Activated naive CD8-positive, alpha-beta T cell treated with anti-CD3 and anti-CD28 coated beads, Interleukin-2, amount 50 U/mL, for 24 hours (primary cell): ENCODE measurements at regions not wholly inside any gene's neighbourhood (a gene's known extent, or its start where the extent isn't known, plus 50 kb on each side); places are given as distances from the start of the nearest gene placed in this dataset.

Experiments
- ATAC-seq: fragments of 150-1000 bp; cut with Tn5 transposase; one replicate; pipeline ENCODE4 v1.10.0; 2021
- DNase-seq: peaks from one replicate; pipeline ENCODE4 v3.0.0; 2021
- H3K27ac Mint-ChIP-seq: one replicate; pipeline ENCODE4 v1.8.0; 2021; ENCODE audit warnings: mild to moderate bottlenecking, mixed read lengths
- H3K27me3 Mint-ChIP-seq: one replicate; pipeline ENCODE4 v1.8.0; 2021; ENCODE audit warnings: mixed read lengths
- H3K36me3 Mint-ChIP-seq: one replicate; pipeline ENCODE4 v1.8.0; 2021; ENCODE audit warnings: low read depth, mixed read lengths
- H3K4me1 Mint-ChIP-seq: one replicate; pipeline ENCODE4 v1.8.0; 2021; ENCODE audit warnings: mixed read lengths
- H3K4me3 Mint-ChIP-seq: one replicate; pipeline ENCODE4 v1.8.0; 2021; ENCODE audit warnings: mild to moderate bottlenecking, moderate library complexity, mixed read lengths
- H3K9me3 Mint-ChIP-seq: one replicate; pipeline ENCODE4 v1.8.0; 2021; ENCODE audit warnings: mixed read lengths

DNA sequence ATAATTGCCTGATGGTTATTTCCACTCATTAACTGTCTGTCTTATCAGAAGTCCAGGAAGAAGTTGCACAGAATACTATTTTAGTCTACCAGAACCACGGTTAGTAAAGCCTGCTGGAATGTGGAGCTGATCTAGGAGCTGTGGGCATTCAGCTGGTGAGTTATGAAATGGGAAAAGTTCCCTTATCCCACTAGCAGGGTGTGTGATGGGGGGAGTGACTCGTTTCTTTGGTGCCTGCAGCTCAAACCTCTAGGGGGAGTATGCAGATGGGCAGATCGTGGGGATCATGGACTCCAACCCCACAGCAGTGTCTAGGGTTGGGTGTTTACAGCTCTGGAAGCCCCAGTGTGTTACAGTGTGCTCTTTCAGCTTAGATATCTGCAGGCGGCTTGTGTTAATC is 305.7 kb upstream of the BOD1L1 start:
- ATAC-seq, result no peak
- H3K27me3 Mint-ChIP-seq, result peaks cover 6% of the 10 kb centered on the region
- no peak overlapping the region for H3K4me3 Mint-ChIP-seq
- H3K9me3 Mint-ChIP-seq, result no peaks in the 10 kb centered on the region
- H3K36me3 Mint-ChIP-seq, result no peaks in the 10 kb centered on the region
- no peaks in the 10 kb centered on the region for H3K4me1 Mint-ChIP-seq
- DNase-seq, result no peak
- H3K27ac Mint-ChIP-seq, result no peak overlapping the region

DNA sequence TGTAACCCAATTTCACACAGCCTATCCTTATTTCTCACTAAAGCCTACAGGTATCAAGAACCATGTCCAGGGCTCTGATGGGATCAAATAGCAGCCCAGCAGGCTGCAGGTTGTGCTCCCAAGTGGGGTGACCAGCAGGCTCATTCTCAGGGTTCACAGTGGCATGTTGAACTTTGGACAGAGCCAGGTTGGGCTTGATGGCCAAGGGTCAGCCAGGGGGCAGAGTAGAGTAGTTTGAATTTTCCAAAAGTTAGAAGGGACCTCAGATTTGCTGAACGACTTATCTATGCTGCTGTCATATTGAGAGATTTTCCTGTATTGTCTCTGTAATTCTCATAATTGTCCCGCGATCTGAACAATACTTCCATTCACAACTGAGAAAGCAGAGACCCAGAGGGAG is 310.8 kb upstream of the BOD1L1 start:
- no peak overlapping the region for H3K4me3 Mint-ChIP-seq
- ATAC-seq (no peak), DNase-seq (no peak)
- H3K4me1 Mint-ChIP-seq, result no peaks in the 10 kb centered on the region
- H3K27ac Mint-ChIP-seq, result no peak overlapping the region
- no peaks in the 10 kb centered on the region for H3K27me3 Mint-ChIP-seq
- H3K36me3 Mint-ChIP-seq, result no peaks in the 10 kb centered on the region
- no peaks in the 10 kb centered on the region for H3K9me3 Mint-ChIP-seq

DNA sequence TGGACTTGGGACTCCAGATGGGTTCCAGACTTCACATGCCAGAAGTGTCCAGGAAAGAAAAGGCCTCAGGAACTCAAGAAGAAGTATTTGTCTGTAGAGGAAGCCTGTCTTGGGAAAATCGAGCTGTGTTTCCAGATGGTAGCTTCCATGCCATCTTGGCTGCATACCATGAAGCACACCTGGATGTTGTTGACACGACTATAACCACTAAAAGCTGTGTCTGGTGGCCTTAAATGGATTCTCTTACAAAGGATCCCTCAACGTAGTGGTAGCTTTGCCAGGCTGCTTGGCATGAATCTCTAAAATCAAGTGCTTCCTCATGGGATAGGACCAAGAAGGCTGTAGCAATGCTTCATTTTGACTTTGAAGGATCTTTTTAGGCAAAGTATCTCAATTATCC is 313.4 kb upstream of the BOD1L1 start:
- H3K36me3 Mint-ChIP-seq, result no peaks in the 10 kb centered on the region
- H3K4me1 Mint-ChIP-seq, result no peaks in the 10 kb centered on the region
- ATAC-seq (no peak), DNase-seq (no peak)
- no peak overlapping the region for H3K27ac Mint-ChIP-seq
- no peaks in the 10 kb centered on the region for H3K27me3 Mint-ChIP-seq
- H3K4me3 Mint-ChIP-seq, result no peak overlapping the region
- no peaks in the 10 kb centered on the region for H3K9me3 Mint-ChIP-seq

DNA sequence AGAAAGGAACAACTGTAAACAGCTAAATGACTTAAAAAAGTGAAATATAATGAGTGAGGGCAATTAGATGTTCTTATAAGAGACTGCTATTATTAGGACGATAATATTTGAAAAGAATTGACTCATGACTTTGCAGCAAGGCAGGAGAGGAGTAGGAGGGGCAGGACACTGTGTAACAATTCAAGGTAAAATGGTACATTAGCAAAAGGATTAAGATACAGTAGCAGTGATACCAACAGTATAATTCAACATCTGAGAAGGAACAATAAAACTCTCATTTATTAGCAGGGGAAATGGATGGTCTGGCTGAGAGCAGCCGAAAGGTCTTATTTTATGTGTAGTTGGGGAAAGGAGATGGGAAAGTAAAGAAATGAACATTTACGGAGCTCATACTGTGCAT is 315.5 kb upstream of the BOD1L1 start:
- no peak overlapping the region for H3K4me3 Mint-ChIP-seq
- DNase-seq (no peak), ATAC-seq (no peak)
- H3K9me3 Mint-ChIP-seq, result no peaks in the 10 kb centered on the region
- H3K27ac Mint-ChIP-seq, result no peak overlapping the region
- no peaks in the 10 kb centered on the region for H3K27me3 Mint-ChIP-seq
- no peaks in the 10 kb centered on the region for H3K36me3 Mint-ChIP-seq
- no peaks in the 10 kb centered on the region for H3K4me1 Mint-ChIP-seq

DNA sequence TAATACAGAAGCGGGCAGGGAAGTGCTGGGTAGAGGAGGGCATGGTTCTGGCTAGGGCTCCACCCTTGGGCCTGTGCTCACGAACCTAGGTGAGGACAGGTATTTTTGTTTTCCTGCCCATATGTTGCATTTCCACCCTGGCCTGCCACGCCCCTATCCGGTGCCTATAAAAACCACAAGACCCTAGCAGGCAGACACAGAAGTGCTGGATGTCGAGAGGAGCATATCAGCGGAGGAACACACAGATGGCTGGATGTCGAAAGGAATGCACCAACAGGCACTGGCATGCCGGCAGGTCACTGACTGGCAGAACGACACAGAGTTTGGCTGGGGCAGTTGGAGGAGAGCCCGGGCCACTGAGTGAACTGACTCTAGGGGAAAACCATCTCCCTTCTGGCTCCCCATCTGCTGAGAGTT is 316.6 kb upstream of the BOD1L1 start:
- Mint-ChIP-seq H3K9me3 (no peaks in the 10 kb centered on the region), H3K4me1 (no peaks in the 10 kb centered on the region), H3K4me3 (no peak overlapping the region), H3K27ac (no peak overlapping the region), H3K36me3 (no peaks in the 10 kb centered on the region), H3K27me3 (no peaks in the 10 kb centered on the region)
- ATAC-seq, result no peak
- no peak for DNase-seq

DNA sequence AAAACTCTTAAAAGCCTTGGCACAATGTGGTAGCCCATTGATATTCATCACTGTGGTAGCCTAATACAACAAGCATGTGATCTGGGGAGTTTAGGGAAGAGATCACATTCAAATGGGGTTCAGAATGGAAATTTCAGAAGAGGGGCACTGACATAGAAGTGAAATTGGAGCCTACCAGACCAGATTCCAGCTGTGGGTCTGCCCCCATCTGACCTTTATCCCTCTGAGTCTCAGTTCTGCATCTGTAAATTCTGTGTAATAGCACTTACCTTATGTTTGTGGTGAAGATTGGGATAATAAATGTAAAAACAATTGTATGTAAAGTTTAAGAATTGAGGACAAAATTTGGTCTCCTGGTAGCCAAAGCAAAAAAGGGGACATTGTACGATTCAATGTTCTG is 320.4 kb upstream of the BOD1L1 start:
- Mint-ChIP-seq H3K27ac (no peak overlapping the region), H3K4me1 (no peaks in the 10 kb centered on the region), H3K4me3 (no peak overlapping the region), H3K36me3 (no peaks in the 10 kb centered on the region), H3K9me3 (no peaks in the 10 kb centered on the region), H3K27me3 (no peaks in the 10 kb centered on the region)
- no peak for ATAC-seq
- DNase-seq, result no peak

DNA sequence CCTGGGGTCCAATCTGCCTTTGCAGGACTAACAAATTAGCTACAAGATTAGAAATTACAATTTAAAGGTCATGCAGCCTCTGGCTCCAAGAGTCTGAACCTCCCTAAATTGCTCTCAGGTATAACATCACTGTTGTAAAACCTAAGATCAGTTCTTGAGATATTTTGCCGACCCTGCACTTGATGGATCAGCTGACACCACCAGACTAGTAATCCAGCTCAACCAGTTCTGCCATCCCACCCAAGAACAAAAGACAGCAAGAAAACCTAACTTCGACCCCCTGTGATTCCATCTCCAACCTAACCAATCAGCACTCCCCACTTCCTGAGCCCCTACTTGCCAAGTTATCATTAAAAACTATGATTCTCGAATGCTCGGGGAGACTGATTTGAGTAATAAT is 323.0 kb upstream of the BOD1L1 start:
- no peaks in the 10 kb centered on the region for H3K27me3 Mint-ChIP-seq
- H3K9me3 Mint-ChIP-seq, result no peaks in the 10 kb centered on the region
- H3K36me3 Mint-ChIP-seq, result no peaks in the 10 kb centered on the region
- H3K4me3 Mint-ChIP-seq, result no peak overlapping the region
- no peak overlapping the region for H3K27ac Mint-ChIP-seq
- ATAC-seq (no peak), DNase-seq (no peak)
- H3K4me1 Mint-ChIP-seq, result no peaks in the 10 kb centered on the region

DNA sequence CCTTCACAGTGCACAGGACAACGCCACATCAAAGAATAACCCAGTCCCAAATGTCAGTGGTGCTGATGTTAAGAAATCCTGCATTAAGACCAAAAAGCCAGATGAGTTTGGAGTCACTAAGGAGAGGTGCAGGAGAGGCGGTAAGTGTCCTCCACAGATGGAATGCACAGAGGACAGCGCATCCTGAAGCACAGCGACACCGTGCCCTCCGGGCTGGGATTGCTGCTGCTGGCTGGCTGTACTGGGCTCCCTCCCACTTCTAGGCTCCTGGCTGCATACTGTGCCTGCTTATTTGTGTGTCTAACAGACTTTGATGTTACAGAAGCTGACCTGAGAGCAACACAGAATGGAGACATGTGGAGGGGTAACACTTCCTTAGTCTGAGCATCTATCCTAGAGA is 325.6 kb upstream of the BOD1L1 start:
- no peak overlapping the region for H3K4me3 Mint-ChIP-seq
- no peaks in the 10 kb centered on the region for H3K4me1 Mint-ChIP-seq
- no peaks in the 10 kb centered on the region for H3K9me3 Mint-ChIP-seq
- H3K36me3 Mint-ChIP-seq, result no peaks in the 10 kb centered on the region
- DNase-seq (no peak), ATAC-seq (no peak)
- no peaks in the 10 kb centered on the region for H3K27me3 Mint-ChIP-seq
- H3K27ac Mint-ChIP-seq, result no peak overlapping the region

DNA sequence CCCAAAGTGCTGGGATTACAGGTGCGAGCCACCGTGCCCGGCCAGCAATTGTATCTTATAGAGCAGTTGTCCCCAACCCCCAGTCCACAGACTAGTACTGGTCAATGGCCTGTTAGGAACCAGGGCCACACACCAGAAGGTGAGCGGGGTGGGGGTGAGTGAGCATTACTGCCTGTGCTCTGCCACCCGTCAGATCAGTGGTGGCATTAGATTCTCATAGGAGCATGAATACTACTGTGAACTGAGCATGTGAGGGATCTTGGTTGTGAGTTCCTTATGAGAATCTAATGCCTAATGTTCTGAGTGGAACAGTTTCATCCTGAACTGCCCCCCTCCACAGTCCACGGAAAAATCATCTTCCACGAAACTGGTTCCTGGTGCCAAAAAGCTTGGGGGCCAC is 328.0 kb upstream of the BOD1L1 start:
- ATAC-seq (no peak), DNase-seq (no peak)
- no peaks in the 10 kb centered on the region for H3K4me1 Mint-ChIP-seq
- H3K4me3 Mint-ChIP-seq, result no peak overlapping the region
- no peaks in the 10 kb centered on the region for H3K27me3 Mint-ChIP-seq
- H3K36me3 Mint-ChIP-seq, result no peaks in the 10 kb centered on the region
- H3K27ac Mint-ChIP-seq, result no peak overlapping the region
- no peaks in the 10 kb centered on the region for H3K9me3 Mint-ChIP-seq

DNA sequence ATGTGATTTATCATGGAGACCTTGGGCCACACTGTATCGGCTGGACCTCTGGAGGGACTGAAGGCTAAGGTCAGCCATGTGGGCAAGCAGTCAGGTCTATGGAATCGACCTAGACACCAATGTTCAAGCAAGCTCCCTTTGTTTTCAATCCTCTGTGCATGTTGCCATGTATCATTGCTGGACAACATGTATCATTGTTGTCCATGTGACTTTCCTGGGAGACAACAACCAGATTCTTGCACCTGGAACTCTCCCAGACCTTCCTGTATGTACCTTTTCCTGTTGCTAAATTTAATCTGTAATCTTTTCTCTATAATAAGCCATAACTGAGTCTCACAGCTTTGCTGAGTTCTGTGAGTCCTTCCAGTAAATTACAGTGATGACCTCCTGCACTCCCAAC is 329.4 kb upstream of the BOD1L1 start:
- no peak for DNase-seq
- no peaks in the 10 kb centered on the region for H3K4me1 Mint-ChIP-seq
- no peak overlapping the region for H3K4me3 Mint-ChIP-seq
- H3K27ac Mint-ChIP-seq, result no peak overlapping the region
- no peak for ATAC-seq
- H3K27me3 Mint-ChIP-seq, result no peaks in the 10 kb centered on the region
- H3K9me3 Mint-ChIP-seq, result no peaks in the 10 kb centered on the region
- no peaks in the 10 kb centered on the region for H3K36me3 Mint-ChIP-seq

DNA sequence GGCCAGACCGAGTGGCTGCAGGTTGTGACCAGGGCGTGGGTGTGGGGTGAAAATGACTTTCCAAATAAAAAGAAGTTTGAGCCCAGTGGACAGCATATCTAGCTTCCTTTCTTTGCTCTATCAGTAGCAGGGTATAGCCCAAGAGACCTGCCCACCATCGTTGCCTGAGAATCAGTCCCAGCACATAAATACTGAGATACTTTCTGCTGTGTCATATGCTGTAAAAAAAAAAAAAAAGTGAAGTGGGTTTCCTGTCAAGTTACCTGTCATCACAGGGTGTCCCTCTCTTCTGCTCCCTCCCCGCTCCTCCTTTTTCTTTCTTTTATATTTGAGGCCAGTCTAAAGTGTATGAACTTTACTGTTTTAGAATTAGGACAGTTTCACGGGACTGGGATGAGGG is 330.3 kb upstream of the BOD1L1 start:
- no peaks in the 10 kb centered on the region for H3K36me3 Mint-ChIP-seq
- ATAC-seq (no peak), DNase-seq (no peak)
- no peaks in the 10 kb centered on the region for H3K27me3 Mint-ChIP-seq
- no peak overlapping the region for H3K27ac Mint-ChIP-seq
- H3K4me3 Mint-ChIP-seq, result no peak overlapping the region
- no peaks in the 10 kb centered on the region for H3K9me3 Mint-ChIP-seq
- no peaks in the 10 kb centered on the region for H3K4me1 Mint-ChIP-seq

DNA sequence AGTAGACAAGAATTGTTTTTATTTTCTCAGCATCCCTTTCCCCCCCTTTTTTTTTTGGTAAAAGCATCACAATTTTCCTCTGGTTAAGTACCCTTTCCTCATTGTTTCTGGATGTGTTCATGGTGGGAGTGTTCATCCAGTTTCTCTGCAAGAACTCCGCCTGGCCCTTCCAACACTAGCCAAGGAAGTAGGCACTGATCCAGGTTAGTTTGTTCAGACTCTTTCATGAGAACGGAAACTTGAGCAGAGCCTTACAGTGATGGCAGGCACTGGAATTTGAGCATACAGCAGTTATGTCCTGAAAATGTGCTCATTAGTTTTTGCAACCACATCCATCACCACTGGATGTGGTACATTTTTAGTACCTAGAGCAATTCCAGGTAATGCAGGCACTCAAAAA is 336.1 kb upstream of the BOD1L1 start:
- Mint-ChIP-seq H3K27me3 (no peaks in the 10 kb centered on the region), H3K9me3 (no peaks in the 10 kb centered on the region), H3K27ac (no peak overlapping the region), H3K36me3 (no peaks in the 10 kb centered on the region), H3K4me3 (no peak overlapping the region), H3K4me1 (no peaks in the 10 kb centered on the region)
- DNase-seq (no peak), ATAC-seq (no peak)

DNA sequence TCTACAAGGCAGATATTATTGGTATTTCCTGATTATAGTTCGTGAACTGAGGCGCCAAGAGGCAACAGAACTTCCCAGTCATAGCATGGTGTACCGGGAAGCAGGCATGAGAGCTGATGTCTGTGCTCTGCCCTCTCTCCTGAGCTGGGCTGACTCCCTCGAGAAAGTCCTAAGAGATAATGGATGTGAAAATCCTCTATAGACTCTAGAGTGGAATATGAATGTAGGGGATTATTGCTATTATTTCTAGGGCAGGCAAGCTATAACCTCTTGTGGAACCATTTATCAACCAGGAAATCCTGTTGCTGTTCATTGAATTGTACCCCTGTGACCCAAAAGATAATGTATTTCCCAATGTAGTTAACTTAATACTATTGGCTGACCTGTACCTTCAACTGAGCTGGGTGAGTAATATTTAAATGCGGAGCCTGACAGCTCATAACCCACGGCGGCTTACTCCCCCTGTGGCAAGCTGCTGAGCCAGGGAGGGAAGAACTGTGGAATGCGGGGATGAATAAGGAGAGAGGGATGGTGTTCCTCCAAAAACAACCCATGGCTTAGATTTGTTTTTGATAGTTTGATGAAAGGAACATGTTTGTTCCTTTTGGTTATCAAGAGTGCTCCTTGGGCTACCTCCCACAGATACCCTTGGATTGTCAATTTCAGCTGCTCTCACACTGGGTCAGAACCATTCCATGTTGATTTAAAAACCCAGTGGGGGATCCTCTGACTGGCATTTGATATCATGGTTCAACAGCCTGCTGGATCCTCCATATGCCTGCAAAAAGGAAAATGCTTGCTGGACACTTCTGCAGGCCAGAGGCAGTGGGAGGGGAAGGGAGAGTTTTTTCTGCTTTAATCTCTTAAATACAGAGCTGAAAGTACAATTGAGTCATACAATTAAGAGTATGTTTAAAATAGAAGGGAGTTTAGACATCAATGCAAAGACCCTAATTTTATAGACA is 339.0 kb upstream of the BOD1L1 start:
- no peaks in the 10 kb centered on the region for H3K4me1 Mint-ChIP-seq
- ATAC-seq, result no peak
- H3K4me3 Mint-ChIP-seq, result no peak overlapping the region
- DNase-seq, result no peak
- H3K27me3 Mint-ChIP-seq, result no peaks in the 10 kb centered on the region
- H3K36me3 Mint-ChIP-seq, result no peaks in the 10 kb centered on the region
- no peak overlapping the region for H3K27ac Mint-ChIP-seq
- no peaks in the 10 kb centered on the region for H3K9me3 Mint-ChIP-seq

DNA sequence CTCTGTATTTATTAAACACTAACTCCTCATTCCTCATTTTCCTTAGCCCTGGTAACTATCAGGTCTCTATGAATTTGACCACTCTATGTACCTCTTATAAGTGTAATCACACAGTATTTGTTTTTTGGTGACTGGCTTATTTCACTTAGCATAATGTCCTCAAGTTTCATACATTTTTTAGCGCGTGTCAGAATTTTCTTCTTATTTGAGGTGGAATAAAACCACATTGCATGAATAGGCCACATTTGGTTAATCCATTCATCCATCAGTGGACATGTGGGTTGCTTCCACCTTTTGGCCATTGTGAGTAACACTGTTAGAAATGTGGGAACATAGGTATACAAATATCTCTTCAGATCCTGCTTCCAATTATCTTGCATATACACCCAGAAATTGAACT is 341.2 kb upstream of the BOD1L1 start:
- no peaks in the 10 kb centered on the region for H3K36me3 Mint-ChIP-seq
- H3K27me3 Mint-ChIP-seq, result no peaks in the 10 kb centered on the region
- no peak overlapping the region for H3K27ac Mint-ChIP-seq
- ATAC-seq (no peak), DNase-seq (no peak)
- no peaks in the 10 kb centered on the region for H3K9me3 Mint-ChIP-seq
- H3K4me1 Mint-ChIP-seq, result no peaks in the 10 kb centered on the region
- no peak overlapping the region for H3K4me3 Mint-ChIP-seq

DNA sequence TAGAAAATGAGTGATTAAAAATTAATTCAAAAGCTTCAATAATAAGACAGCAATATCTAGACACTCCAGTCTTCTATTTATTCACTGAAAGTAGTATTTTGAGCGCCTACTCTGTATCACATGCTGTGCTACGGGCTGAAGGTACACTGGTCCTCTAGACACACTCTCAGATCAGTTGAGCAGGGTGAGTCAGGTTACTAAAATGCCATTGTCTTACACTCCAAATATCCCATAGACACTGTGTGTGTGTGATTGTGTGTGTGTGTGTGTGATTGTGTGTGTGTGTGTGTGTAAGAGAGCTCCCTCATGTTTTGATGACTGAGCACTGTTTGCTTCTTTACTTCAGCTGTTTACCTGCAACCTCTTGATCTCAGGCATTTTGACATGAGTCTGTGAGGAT is 342.8 kb upstream of the BOD1L1 start:
- no peak overlapping the region for H3K27ac Mint-ChIP-seq
- DNase-seq (no peak), ATAC-seq (no peak)
- no peaks in the 10 kb centered on the region for H3K27me3 Mint-ChIP-seq
- no peaks in the 10 kb centered on the region for H3K4me1 Mint-ChIP-seq
- H3K36me3 Mint-ChIP-seq, result no peaks in the 10 kb centered on the region
- no peak overlapping the region for H3K4me3 Mint-ChIP-seq
- no peaks in the 10 kb centered on the region for H3K9me3 Mint-ChIP-seq

DNA sequence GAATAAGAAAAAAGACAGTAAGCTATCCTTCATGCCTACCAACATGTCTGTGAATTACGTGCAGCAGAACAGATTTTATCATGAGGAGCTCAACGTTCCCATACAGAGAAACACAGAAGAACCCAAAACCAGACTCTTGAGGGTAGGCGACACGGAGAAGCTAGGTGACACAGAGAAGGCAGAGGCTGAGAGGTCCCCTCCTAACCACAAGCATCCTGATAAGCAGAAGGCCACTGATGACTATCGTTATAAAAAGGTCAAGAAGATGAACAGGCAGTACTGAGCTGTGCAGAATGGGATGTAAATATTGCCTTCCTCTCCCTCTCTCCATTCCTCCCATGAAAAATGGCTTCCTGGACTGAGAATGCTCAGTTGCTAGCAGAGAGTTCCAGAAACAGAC is 350.2 kb upstream of the BOD1L1 start:
- H3K4me1 Mint-ChIP-seq, result peaks cover 2% of the 10 kb centered on the region
- no peaks in the 10 kb centered on the region for H3K27me3 Mint-ChIP-seq
- no peaks in the 10 kb centered on the region for H3K9me3 Mint-ChIP-seq
- H3K27ac Mint-ChIP-seq, result no peak overlapping the region
- H3K36me3 Mint-ChIP-seq, result no peaks in the 10 kb centered on the region
- no peak overlapping the region for H3K4me3 Mint-ChIP-seq
- no peak for DNase-seq
- peak; percentile 70 for ATAC-seq
